COLO668 (cell line): ENCODE measurements at regions not wholly inside any gene's neighbourhood (a gene's known extent, or its start where the extent isn't known, plus 50 kb on each side); places are given as distances from the start of the nearest gene placed in this dataset.
"Not testable (repeated sequence)": the region's sequence is repeated elsewhere in the genome, so short reads cannot be mapped to it uniquely, and the experiment has no call there.

Experiments
- DNase-seq: peaks from one replicate; lab custom pipeline; 2025; ENCODE audit not compliant: unreplicated experiment; lab: John Stamatoyannopoulos, UW

DNA sequence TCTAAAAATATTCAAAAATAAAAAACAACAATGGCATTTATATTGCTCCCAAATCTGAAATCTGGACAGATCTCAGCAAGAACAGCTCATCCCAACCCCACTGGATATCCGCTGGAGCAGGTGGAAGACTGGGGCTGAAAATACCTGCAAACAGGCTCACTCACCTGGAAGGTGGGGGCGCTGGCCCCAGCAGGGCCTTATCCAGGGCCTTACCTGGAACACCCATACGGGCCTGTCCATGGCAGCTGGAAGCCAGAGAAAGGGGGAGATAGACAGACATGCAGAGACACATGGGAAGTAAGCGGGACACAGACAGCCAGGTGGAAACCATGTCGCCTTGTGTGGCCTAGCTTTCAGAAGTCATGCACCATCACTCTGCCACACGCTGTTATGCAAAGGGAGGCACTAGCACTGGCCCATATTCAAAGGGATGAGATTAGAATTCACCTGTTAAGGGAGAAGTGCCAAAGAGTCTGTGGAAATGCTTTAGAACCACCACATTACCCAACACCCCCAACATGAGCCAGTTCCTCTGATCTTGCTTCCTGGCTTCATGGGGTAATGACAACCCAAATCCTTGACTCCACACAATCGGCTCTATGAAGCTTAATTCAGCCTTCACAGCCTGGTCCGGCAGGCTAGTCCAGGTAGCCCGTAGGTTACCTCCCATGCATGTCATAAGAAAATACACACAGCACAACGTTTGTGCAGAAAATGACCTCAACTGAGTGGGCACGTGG is 99.0 kb upstream of the CDYL start:
- DNase-seq = no peak

DNA sequence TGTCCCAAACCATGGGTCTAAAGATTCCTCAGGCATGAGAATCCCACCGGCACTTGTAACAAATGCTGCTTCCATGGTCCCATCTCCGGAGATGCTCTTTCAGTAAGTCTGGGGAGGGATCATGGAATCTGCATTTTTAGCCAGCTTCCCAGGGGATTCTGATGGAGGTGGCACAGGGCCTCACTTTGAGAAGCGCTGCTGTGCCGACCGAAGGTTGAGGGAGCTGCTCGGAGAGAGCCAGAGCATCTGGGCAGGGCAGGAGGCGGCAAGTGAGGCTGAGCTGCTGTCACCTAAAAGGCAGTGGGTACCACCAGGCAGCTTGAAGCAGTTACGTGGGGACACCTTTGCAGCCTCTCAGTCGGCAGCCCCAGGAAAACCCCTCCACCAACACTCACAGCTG is 100.2 kb upstream of the CDYL start:
- no peak for DNase-seq

DNA sequence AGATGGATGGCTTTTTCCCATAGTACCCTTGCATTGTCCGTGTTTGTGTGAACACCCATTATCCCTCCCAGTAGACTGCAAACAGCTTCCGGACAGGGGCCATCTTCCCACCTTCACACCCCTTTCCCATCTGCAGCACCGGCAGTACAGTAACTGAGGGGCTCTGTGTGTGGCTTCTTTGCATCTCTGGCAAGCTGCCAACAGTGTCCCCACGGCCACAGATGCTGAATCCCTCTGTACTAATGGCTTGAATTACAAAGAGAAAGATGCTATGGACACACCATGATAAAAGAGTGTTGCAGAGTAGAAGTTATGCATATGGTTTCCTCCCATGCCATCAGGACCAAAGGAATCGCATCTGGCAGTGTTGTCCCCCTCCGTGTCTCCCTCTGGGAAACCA is 101.1 kb upstream of the CDYL start:
- DNase-seq = no peak

DNA sequence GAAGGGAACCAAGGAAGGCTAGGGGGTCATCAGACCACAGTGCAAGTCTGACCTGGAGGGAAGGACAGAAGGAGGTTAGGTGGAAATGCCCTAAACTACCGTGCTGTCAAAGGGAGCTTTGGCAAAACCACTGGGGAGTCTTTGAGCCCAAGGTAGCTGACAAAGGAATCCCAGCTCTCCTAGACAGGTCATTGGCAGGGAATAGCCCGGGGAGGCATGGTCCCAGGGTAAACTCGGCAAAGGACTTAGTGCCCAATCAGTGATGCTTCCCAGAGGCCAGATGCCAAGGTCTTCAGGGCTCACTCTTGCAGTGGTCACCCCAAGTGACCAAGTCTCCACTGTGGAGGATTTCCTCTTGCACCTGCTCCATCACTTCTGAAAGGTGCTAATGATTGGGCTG is 102.3 kb upstream of the CDYL start:
- no peak for DNase-seq

DNA sequence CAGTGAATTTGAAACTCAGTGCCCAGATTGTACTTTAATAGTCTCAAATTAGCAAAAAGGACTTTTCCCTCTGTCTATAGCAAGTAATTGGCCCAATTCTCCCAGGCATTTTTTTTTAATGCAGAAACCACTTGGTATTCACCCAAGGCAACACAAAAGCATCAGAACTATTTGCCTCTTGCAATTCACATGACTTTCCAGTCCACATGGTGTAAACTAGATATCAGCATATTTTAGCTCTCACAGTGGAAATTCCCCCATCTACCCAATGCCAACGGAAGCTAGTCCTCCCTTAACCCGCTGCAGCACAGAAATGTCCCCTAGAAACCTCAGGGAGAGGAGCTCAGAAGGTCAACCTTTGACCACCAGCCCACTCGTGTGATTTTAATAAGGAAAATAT is 103.4 kb upstream of the CDYL start:
- no peak for DNase-seq

DNA sequence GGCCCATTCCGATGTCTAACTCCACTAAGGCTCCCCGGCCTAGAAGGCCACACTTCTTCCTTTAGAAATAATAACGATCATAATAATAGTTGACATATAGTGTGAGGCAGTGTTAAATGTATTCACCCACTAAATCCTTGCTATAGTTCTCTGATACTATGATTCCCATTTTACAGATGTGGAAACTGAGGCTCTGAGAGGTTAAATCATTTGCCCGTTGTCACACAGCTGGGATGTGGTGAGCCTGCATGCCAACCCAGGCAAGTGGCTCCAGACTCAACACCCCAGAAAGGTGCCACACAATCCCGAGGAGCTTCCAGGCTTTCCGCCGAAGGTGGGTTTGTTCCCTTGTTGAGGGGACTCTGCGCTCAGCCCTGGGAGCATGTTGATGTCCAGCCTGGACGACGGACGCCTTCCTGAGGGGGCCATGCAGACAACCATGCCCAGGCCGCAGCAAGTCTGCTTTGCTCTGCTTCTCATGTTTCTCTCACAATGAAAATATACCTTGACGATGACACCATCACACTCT is 104.6 kb upstream of the CDYL start:
- DNase-seq = no peak

DNA sequence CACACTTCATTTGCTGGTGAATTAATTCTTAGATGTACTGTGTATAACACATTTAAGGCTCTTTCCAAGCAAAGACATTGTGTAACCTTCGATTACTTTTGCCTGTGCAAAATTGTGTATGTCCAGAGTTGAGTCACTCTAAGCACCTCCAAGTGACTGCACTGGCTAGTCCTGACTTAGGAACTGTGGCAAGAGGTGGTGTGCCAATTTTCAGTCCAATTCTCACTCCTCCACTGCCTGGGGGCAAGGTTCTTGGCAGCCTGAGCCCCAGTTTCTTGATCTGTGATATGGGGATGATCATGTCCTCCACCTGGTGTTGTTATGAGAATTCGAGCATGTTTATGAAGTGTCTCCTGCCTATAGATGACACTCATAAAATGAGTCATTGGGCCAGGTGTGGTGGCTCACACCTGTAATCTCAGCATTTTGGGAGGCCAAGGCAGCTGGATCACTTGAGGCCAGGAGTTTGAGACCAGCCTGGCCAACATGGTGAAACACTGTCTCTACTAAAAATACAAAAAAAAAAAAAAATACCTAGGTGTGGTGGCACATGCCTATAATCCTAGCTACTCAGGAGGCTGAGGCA is 105.3 kb upstream of the CDYL start:
- no peak for DNase-seq

DNA sequence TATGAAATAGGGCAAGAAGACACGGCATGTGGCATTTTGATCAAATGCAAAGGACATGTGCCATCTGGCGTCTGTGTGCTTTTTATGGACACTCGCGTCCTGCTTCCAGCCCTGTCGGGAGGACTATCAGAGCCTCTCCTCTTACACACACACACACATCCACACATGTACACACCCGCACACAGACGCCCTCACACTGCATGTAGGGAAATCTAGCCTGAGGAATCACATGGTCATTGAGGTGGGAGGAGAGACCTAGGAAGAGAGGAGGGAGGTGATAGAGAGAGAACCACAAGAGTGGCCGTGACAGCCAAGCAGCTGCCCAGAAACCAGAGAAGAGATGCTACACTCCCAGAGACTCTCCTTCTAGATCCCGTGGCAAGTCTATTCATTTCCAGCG is 105.9 kb upstream of the CDYL start:
- no peak for DNase-seq

DNA sequence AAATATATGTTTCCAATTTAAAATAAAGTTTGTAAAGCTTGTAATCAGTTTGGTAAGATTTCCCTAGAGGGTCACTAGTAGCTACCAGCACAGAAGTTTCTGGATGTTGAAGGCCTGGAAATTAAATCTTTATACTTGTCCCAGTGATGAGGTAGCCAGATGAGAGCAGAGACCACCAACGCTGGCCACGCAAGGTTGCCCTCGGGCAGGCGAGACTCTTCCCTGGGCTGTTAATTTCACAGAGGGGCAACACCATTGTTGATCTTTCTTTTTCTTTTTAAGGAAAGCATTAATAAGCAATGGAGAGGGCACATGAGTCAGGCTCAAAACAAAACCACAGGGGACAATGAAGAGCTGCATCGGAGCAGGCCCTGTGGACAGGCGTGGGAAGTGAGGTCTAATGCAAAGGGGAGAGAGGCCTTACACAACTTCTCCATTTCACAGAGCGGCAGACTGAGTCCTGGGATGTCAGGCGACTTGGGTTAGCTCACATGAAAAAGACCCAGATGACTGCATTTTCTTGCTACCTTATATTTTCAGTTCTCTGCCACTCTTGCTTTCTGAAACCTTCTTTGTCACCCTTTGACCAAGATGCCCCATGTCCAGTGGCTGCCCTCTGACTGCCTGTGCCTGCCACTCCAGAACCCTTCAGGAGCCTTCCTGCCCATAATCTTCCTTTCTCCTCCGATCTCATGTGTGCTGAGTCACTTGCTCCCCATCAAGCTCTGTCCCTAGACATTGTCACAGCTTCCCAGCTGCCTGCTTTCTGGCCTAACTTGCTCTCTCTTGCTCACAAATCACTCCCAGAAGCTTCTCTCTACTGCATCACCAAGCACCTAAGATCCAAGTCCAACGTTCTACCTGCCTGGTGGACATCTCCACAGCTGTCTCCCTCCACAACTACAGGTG is 107.7 kb upstream of the CDYL start:
- DNase-seq = no peak

DNA sequence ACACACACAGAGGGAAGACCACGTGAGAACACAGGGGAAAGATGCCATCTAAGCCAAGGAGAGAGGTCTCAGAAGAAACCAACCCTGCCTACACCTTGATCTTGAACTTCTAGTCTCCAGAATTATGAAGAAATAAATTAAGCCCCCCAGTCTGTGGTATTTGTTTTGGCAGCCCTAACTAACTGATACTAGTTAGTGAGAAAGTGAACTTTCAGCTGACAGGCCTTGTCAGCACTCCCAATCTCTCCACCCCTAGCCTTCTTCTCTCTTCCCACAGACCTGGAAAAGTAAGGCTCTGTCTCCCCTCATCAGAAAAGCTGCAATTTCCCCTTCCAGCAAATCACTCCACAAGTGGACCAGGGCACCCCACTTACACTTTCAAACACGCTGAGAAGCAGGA is 108.6 kb upstream of the CDYL start:
- no peak for DNase-seq

DNA sequence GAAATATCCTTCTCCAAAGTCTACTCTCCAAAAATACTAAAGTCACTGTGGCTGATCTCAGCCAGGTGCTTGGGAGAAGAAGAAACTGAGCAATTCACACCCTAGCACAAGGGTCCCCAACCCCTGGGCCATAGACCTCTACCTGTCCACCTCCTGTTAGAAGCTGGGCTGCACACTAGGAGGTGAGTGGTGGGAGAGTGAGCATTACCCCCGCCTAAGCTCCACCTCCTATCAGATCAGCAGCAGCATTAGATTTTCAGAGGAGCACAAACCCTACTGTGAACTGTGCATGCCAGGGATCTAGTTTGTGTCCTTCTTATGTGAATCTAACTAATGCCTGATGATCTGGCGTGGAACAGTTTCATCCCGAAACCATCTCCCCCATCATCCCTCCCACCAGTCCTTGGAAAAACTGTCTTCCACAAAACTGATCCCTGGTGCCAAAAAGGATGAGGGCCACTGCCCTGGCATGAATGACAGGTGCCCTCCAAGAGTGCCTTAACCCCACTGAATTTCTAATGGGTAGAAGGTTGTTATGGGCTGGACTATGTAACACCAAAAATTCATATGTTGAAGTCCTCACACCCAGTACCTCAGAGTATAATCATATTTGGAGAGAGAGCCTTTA is 109.2 kb upstream of the CDYL start:
- DNase-seq = no peak

DNA sequence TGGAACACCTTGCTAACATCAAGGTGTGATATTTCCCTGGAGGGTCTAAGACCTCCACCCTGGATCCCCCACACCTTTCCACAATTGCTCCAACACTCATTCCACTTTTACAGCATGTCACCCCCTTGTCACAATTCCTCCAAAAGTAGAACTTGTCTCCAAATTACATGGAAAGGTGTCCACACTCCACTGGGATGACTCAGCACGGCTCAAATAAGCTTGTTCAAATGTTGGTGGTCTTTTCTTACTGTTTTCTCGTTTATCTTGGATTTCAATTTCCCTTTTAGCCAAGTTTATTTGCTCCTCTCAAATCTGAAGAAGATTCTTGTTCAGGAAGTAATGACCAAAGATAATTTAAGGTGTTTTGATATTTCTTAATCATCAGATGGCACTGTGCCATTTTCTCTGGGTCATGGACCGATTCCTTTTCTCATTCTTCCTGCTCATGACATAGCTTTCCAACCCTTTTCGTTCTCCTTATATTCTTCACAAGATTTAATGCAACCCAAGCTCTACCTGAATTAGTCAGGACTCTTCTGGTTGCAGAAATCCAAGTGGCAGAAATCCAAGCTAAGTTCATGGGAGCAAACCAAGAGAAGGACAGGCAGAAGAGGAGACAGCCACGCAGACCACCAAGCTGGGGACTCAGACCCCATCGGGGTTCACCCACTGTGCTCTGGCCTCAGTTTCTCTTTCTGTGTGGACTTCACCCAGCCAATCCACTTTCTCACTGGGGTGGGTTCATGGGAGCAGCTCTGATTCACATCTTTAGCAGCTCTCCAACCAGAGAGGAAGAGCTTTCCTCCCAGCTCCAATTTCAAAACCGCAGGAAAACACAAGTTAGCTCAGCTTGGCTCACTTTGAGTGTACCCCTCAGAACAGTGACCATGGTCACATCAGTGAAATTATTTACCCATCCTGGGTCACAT is 110.5 kb upstream of the CDYL start:
- no peak for DNase-seq

DNA sequence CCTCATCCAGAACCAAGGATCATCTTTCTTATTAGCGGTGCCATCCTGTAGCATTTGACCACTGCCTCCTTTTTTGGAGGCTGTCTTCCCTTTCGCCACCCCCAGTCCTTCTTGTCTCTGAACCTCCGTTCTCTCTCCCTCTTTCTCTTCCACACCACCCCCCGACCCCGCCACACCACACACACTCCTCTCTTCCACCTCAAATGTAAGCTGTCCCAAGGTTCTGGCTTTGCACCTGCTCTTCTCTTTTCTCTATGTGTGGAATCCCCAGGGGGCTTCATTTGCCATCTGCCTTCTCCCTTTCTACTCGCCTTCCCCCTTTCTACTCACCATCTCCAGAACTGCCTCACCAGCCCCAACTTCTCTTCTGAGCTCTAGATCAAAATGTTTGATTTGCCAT is 111.3 kb upstream of the CDYL start:
- DNase-seq = no peak

DNA sequence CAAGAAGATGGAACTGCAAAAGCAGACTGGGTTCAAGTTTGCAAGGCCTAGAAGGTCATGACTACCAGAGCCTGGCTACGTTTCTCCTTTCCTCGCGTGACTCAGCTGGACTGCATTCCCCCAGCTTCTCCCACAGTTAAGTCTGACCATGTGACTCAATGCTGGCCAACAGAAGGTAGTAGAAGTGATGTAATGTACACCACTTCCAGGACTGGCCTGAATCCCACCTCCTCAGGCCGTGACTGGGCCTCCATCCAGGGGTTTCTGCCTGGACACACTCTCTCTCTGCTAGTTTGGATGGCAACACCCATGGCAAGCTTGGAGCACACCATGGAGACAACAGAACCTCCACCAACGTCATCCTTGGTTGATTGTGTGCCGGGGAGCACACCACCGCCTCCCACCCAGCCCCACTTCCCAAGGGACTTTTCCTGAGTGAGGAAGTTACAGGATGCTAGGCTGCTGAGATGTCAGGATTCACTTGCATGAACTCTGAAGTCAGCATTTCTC is 112.0 kb upstream of the CDYL start:
- DNase-seq = no peak

DNA sequence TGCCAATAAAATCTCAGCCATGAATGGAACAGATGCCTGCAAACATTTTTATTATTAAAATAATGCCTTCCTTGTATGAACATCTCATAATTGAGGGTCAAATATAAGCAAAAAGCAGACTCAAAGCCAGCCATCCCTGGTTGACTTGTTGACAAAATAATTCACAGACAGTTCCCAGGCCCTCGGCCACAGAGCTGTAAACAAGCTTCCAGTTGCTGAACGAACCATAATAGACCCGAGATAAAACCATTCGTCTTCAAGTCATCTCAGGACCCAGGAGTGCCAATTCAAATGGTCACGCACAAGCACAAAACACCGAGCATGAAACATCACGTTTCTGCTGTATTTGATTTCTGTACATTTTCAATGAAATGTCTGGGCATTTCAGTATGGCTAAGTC is 113.3 kb upstream of the CDYL start:
- no peak for DNase-seq

DNA sequence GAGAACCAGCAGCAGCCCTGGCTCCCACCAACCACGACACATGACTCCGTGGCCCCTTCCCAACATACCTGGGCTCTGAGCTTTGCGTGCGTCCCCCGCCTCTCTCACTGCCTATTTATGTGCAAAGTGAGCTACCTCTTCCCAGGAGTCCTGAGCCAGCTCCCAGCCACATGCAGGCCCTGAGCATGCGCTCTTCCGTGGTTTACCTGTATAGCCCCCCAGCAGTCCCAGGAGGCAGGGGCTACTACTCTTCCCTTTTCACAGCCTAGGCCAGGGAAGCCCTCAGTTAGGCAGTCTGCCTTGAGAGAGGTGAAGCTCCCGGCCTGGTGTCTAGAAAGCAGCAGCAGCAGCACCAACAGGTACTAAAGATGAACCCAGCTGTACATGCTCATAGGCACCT is 114.8 kb upstream of the CDYL start:
- DNase-seq = no peak

DNA sequence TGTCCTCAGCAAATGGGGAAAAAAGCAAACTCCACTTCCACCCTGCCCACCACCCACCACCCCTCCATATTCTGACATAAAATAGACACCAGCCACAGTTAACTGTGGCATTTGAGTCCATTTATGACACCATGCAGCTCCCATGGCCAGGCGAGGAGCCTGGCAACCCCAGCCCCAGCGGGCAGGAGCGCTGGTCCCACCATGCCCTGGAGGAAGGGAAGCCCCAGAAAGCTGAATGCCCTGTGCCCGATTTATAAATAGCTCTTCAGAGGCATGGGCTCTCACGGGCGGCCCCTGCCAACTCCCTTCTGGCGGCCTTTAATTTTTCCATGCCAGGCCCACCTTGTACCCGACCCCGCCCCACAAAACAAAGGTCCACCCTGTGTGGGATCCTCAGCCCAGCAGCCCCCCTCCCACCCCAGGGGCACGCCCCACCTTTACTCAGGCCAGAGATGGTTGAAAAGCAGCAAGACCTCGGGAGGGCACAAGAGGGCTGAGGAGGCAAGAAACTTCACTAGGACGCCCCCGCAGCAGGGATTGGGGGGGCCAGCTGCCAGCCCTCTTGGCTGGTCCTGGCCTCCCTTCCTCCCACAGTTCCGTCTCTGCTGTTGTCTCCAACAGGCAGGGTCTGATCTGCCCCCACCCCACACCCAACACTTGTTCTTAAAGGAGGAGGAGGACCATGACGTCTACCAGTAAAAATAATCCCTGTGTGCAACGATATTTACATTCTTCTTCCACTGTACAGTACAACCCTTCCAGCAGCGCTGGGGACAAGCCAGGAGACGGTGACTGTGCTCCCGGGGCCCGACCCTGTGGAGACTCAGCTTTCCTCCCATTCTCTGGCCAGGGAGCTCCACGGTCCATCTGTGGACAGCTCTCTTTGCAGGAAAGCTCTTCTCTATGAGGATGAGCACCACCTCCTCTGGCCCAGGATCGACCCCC is 115.6 kb upstream of the CDYL start:
- no peak for DNase-seq

DNA sequence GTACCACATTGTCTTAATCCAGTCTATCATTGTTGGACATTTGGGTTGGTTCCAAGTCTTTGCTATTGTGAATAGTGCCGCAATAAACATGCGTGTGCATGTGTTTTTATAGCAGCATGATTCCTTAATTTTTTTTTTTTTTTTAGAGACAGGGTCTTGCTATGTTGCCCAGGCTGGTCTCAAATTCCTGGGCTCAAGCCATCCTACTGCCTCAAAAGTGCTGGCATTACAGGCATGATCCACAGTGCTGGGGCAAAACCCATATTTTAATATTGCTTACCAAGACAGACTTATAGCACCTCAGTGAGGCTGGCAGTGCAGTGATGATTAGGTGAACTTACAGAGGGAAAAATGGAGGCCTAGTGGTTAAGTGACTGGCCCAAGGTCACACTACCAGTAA is 116.5 kb upstream of the CDYL start:
- not testable (repeated sequence) for DNase-seq

DNA sequence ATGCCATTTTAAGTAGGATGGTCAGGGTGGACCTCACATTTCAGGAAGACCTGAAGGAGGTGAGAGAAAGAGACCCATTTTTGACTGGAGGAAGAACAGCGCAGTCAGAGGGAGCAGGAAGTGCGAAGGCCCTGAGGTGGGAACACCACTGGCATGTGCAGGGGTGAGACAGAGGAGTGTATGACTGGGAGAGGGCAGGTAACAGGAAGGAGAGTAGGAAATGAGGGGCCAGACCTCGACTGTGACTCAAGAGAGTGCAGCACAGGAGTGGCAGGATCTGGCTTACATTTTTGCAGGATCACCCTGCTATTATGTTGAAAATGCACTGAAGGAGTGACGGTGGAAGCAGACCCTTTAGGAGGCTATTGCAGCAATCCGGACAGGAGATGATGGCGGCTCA is 117.7 kb upstream of the CDYL start:
- no peak for DNase-seq
